Liver (tissue), 3 donors: ENCODE measurements at regions not wholly inside any gene's neighbourhood (a gene's known extent, or its start where the extent isn't known, plus 50 kb on each side); places are given as distances from the start of the nearest gene placed in this dataset.

Experiments
- ATF3 ChIP-seq: IDR thresholded peaks from 2 replicates; pipeline ENCODE4 v1.6.1; 2016; ENCODE audit warnings: antibody characterized with exemption
- EGR1 ChIP-seq, 2 donors: IDR thresholded peaks; 2 replicates each; pipeline ENCODE4 v1.6.1; 2016 to 2018; ENCODE audit warnings: antibody characterized with exemption in 2 of 2, low read depth in 2 of 2
- GABPA ChIP-seq, 2 donors: IDR thresholded peaks in 1 of 2; conservative IDR thresholded peaks in 1 of 2; 2 replicates each; pipeline ENCODE4 v1.6.1; 2016; ENCODE audit warnings: antibody characterized with exemption in 2 of 2, mild to moderate bottlenecking in 1 of 2, moderate library complexity in 1 of 2
- HNF4G ChIP-seq: IDR thresholded peaks from 2 replicates; pipeline ENCODE4 v1.6.1; 2016; ENCODE audit warnings: antibody characterized with exemption
- JUND ChIP-seq, 2 donors: IDR thresholded peaks; 2 replicates each; pipeline ENCODE4 v1.6.1; 2016; ENCODE audit warnings: antibody characterized with exemption in 2 of 2
- MAX ChIP-seq: IDR thresholded peaks from 2 replicates; pipeline ENCODE4 v1.6.1; 2016; ENCODE audit warnings: antibody characterized with exemption
- RAD21 ChIP-seq, 2 donors: IDR thresholded peaks; 2 replicates each; pipeline ENCODE4 v1.6.1; 2016; ENCODE audit warnings: antibody characterized with exemption in 2 of 2, mild to moderate bottlenecking in 2 of 2
- REST ChIP-seq: IDR thresholded peaks from 2 replicates; pipeline ENCODE4 v1.6.1; 2016; ENCODE audit warnings: antibody characterized with exemption, mild to moderate bottlenecking
- RXRA ChIP-seq, 2 donors: IDR thresholded peaks; 2 replicates each; pipeline ENCODE4 v1.6.1; 2017 to 2018; ENCODE audit warnings: antibody characterized with exemption in 2 of 2, mild to moderate bottlenecking in 1 of 2
- SP1 ChIP-seq: IDR thresholded peaks from 2 replicates; pipeline ENCODE4 v1.6.1; 2018; ENCODE audit warnings: antibody characterized with exemption, mild to moderate bottlenecking
- TAF1 ChIP-seq: conservative IDR thresholded peaks from 2 replicates; pipeline ENCODE4 v1.6.1; 2016; ENCODE audit warnings: antibody characterized with exemption, mild to moderate bottlenecking
- YY1 ChIP-seq: IDR thresholded peaks from 2 replicates; pipeline ENCODE4 v1.6.1; 2016; ENCODE audit warnings: antibody characterized with exemption, mild to moderate bottlenecking
- ZBTB33 ChIP-seq: IDR thresholded peaks from 2 replicates; pipeline ENCODE4 v1.6.1; 2016; ENCODE audit warnings: antibody characterized with exemption
- TF ChIP-seq, protein P1 (sequence below): fragments of 150-350 bp; IDR thresholded peaks from 2 replicates; pipeline ENCODE4 v1.5.1; 2017; ENCODE audit warnings: improper control_type of control experiment, low read depth, low read length; ENCODE audit not compliant: missing input control
- donor health status: healthy.
- donor health status: healthy.

DNA sequence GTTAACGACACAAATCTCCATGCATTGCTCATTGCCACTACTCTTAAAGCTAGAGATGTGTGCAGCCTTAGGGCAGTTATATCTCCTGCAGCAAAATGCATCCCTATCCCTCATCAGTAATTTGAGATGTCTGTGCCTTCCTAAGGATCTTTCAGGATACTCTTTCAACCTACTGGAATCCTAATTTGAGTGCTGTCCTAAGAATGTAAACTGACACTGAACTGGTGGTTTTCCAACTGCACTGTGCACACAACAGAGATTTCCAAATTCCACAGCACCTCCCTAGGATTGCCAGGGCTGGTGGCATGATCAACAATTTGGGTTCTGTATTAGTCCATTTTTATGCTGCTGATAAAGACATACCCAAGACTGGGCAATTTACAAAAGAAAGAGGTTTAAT is 193.9 kb downstream of the LTN1 start:
- TF ChIP-seq, protein P1, sequence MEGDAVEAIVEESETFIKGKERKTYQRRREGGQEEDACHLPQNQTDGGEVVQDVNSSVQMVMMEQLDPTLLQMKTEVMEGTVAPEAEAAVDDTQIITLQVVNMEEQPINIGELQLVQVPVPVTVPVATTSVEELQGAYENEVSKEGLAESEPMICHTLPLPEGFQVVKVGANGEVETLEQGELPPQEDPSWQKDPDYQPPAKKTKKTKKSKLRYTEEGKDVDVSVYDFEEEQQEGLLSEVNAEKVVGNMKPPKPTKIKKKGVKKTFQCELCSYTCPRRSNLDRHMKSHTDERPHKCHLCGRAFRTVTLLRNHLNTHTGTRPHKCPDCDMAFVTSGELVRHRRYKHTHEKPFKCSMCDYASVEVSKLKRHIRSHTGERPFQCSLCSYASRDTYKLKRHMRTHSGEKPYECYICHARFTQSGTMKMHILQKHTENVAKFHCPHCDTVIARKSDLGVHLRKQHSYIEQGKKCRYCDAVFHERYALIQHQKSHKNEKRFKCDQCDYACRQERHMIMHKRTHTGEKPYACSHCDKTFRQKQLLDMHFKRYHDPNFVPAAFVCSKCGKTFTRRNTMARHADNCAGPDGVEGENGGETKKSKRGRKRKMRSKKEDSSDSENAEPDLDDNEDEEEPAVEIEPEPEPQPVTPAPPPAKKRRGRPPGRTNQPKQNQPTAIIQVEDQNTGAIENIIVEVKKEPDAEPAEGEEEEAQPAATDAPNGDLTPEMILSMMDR = no peak
- no peak for TF ChIP-seq RAD21 (IDR thresholded peaks at IDR 0.05)
- no peak for TF ChIP-seq ATF3
- no peak for TF ChIP-seq EGR1 (IDR thresholded peaks at IDR 0.05; ENCODE audit: low read depth in 2 of 2)
- TF ChIP-seq MAX = no peak
- TF ChIP-seq REST = no peak
- TF ChIP-seq TAF1 = no peak
- no peak for TF ChIP-seq ZBTB33
- TF ChIP-seq RXRA (IDR thresholded peaks at IDR 0.05) = no peak
- no peak for TF ChIP-seq GABPA (IDR thresholded peaks at IDR 0.05 in 1 of 2, conservative IDR thresholded peaks at IDR 0.05 in 1 of 2)
- TF ChIP-seq JUND (IDR thresholded peaks at IDR 0.05) = no peak
- TF ChIP-seq YY1 = no peak
- TF ChIP-seq SP1 = no peak
- no peak for TF ChIP-seq HNF4G
